ENCODE measurements at regions not wholly inside any gene's neighbourhood (a gene's known extent, or its start where the extent isn't known, plus 50 kb on each side); places are given as distances from the start of the nearest gene placed in this dataset.

- TF ChIP-seq, protein P1, sequence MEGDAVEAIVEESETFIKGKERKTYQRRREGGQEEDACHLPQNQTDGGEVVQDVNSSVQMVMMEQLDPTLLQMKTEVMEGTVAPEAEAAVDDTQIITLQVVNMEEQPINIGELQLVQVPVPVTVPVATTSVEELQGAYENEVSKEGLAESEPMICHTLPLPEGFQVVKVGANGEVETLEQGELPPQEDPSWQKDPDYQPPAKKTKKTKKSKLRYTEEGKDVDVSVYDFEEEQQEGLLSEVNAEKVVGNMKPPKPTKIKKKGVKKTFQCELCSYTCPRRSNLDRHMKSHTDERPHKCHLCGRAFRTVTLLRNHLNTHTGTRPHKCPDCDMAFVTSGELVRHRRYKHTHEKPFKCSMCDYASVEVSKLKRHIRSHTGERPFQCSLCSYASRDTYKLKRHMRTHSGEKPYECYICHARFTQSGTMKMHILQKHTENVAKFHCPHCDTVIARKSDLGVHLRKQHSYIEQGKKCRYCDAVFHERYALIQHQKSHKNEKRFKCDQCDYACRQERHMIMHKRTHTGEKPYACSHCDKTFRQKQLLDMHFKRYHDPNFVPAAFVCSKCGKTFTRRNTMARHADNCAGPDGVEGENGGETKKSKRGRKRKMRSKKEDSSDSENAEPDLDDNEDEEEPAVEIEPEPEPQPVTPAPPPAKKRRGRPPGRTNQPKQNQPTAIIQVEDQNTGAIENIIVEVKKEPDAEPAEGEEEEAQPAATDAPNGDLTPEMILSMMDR (IDR thresholded peaks at IDR 0.05; ENCODE audit: low read depth, low read length) = no peak
- H3K4me3 ChIP-seq (ENCODE audit: low read depth, low read length) = no peak overlapping the region
These were observed 392.2 kb upstream of the ANO3 start for GRCh38 chr11:25939691-25940090.

DNA sequence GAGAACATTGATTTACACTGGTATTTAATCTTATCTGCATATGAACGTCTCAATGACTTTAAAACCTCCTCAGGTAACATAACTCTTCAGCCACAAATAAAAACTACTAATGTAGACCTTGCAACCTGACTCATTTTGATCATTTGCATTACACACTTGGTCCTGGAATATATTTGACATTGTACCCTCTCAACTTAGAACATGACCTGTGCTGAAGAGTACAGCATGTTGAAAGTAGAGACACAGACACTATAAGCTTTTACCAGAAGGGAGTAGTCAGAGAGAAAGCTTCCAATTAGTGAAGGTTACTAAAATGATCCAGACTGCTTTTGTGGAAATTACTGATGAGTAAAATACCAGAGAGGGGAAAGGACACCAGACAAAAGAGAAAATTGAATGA, 390.6 kb upstream of the ANO3 start:
- H3K4me3 ChIP-seq (ENCODE audit: low read depth, low read length) = no peak overlapping the region
- TF ChIP-seq, protein P1 (IDR thresholded peaks at IDR 0.05; ENCODE audit: low read depth, low read length) = no peak

DNA sequence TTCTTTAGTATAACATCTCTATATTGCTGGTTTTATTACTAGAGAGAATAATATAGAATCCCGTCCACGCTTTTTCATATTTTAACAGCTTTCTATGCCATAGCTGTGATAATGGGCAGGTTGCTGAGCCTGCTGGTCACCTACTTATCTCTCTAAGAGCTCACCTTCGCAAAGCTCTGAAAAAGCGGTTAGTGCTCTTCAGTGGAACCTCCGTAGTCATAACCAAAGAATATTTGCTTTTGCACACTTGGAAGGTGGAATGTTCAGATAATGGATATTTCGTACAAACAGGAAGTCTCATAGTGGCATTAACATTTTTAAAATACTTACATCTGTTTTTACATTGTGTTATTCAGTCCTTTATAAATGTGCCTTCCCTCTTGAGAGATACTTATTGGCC, 388.9 kb upstream of the ANO3 start:
- no peak overlapping the region for H3K4me3 ChIP-seq (ENCODE audit: low read depth, low read length)
- TF ChIP-seq, protein P1 (IDR thresholded peaks at IDR 0.05; ENCODE audit: low read depth, low read length) = no peak

DNA sequence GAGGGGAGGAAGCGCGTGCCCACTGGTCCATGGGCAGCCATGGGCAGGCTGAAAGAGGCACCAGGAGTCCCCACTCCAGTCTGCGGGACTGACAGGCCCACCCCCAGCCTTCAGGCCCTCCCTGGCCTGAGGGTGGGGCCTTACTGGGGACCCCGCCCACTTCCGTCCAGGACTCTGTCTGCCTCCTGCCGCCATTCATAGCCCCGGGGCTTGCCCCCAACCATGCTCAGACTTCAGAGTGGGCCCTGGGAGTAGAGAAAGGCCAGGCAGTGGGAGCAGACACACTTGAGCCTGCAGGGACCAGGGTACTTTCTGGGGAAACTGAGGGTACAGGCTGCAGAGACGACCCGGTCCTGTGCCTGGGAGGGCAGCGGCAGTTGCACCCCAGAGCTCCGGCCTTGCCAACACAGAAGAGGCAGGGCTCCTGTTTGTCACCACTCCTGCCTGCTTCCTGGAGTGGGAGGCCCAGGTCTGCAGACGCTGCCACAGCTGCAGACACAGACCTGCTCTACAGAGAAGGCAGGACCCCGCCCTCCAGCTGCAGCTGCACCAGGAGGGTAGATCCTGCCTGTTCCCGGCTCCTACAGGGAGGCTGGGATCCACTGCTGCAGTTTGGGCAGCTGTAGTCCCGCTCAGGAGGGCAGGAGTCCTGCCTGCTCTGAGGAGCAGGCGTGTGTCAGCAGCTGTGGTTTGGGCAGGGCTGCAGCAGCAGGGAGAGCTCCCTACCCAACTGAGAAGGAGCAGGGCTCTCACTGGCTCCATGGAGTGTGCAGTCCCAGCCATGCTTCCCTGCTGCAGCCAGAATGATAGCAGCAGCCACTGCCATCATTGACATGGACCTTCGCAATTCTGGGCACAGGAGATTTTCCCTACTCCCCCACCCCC, 387.9 kb upstream of the ANO3 start:
- H3K4me3 ChIP-seq (ENCODE audit: low read depth, low read length) = no peak overlapping the region
- TF ChIP-seq, protein P1 (IDR thresholded peaks at IDR 0.05; ENCODE audit: low read depth, low read length) = no peak

DNA sequence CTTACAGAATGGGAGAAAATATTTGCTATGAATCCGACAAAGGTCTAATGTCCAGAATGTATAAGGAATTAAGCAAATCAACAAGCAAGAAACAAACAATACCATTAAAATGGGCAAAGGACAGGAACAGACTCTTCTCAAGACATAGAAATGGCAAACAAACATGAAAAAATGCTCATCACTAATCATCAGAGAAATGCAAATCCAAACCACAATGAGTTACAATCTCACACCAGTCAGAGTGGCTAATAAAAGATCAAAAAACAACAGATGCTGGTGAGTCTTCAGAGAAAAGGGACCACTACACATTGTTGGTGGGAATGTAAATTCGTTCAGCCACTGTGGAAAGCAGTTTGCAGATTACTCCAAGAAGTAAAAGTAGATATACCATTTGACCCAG, 382.0 kb upstream of the ANO3 start:
- no peak overlapping the region for H3K4me3 ChIP-seq (ENCODE audit: low read depth, low read length)
- TF ChIP-seq, protein P1 (IDR thresholded peaks at IDR 0.05; ENCODE audit: low read depth, low read length) = no peak

DNA sequence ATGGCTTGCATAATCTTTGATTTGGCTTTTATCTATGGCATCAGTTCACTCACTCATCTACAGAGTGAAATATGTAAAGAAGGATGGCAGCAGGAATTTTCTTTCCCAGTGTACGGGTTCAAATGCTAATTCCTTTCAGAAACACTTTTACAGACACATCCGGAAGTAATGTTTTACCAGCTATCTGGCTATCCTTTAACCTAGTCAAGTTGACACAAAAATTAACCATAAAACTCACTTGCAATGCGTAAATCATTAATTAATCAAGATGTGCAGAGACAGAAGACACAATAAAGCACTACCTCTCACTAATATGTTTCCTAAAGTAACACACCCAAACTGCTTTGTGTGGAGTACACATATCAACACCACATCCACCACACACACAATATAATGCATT, 378.9 kb upstream of the ANO3 start:
- H3K4me3 ChIP-seq (ENCODE audit: low read depth, low read length) = no peak overlapping the region
- TF ChIP-seq, protein P1 (IDR thresholded peaks at IDR 0.05; ENCODE audit: low read depth, low read length) = no peak

DNA sequence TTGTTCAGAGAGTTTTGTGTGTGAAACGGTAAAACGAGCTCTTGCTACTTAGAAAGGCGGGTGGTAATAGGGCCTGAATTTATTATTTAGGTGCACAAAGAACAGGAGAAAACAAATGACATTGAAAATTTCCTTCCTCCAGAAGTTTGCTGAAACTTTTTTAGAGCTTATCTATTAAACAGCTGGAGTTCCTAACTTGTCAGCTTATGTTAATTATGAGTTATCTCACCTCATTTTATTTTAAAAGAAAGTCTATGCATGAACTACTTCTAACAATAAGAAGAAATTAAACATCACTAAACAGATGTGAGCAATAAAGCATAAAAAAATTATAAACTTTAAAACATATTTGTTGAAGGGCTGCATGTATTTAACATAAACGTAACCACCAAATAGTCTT, 373.9 kb upstream of the ANO3 start:
- TF ChIP-seq, protein P1 (IDR thresholded peaks at IDR 0.05; ENCODE audit: low read depth, low read length) = no peak
- H3K4me3 ChIP-seq (ENCODE audit: low read depth, low read length) = no peak overlapping the region
